ENCODE measurements at regions not wholly inside any gene's neighbourhood (a gene's known extent, or its start where the extent isn't known, plus 50 kb on each side); places are given as distances from the start of the nearest gene placed in this dataset.

- TF ChIP-seq MAZ (IDR thresholded peaks at IDR 0.05; ENCODE audit: borderline replicate concordance, low read depth, low read length): no peak
- TF ChIP-seq RAD21 (IDR thresholded peaks at IDR 0.05; ENCODE audit: low read length): no peak
- no peak for TF ChIP-seq FOS (IDR thresholded peaks at IDR 0.05; ENCODE audit: low read depth, low read length)
- no peak for TF ChIP-seq ELK1 (IDR thresholded peaks at IDR 0.05; ENCODE audit: borderline replicate concordance, low read depth, low read length)
- no peak for TF ChIP-seq POLR2A (IDR thresholded peaks at IDR 0.05; ENCODE audit: low read depth, low read length)
- no peak for TF ChIP-seq USF2 (IDR thresholded peaks at IDR 0.05; ENCODE audit: low read depth, low read length)
- TF ChIP-seq RCOR1 (IDR thresholded peaks at IDR 0.05; ENCODE audit: insufficient replicate concordance, low read length): no peak
- TF ChIP-seq NFE2L2 (IDR thresholded peaks at IDR 0.05; ENCODE audit: low read depth, low read length): no peak
- TF ChIP-seq CHD1 (IDR thresholded peaks at IDR 0.05; ENCODE audit: low read depth, low read length): no peak
- TF ChIP-seq RFX5 (IDR thresholded peaks at IDR 0.05; ENCODE audit: low read depth, low read length): no peak
- no peak for TF ChIP-seq CTCF (conservative IDR thresholded peaks at IDR 0.05; ENCODE audit: low read depth, low read length)
- no peak for TF ChIP-seq CEBPB (IDR thresholded peaks at IDR 0.05; ENCODE audit: low read depth, low read length)
- no peak for TF ChIP-seq MAFK (IDR thresholded peaks at IDR 0.05; ENCODE audit: low read depth, low read length)
- TF ChIP-seq SMC3 (IDR thresholded peaks at IDR 0.05; ENCODE audit: low read depth, low read length): no peak
- TF ChIP-seq MXI1 (IDR thresholded peaks at IDR 0.05; ENCODE audit: borderline replicate concordance, low read depth, low read length): no peak
- no peak for TF ChIP-seq BHLHE40 (IDR thresholded peaks at IDR 0.05; ENCODE audit: low read depth, low read length)
- Histone ChIP-seq H2BK15ac (ENCODE audit: low read depth, low read length) (no peak overlapping the region), H2BK5ac (ENCODE audit: low read depth, low read length, poor library complexity, severe bottlenecking) (no peak overlapping the region), H2AK5ac (ENCODE audit: low read depth, low read length) (no peak overlapping the region), H3K4me3 (ENCODE audit: insufficient read depth, low read depth, low read length) (no peak overlapping the region), H3K4me2 (ENCODE audit: low read depth, low read length) (no peak overlapping the region), H3K18ac (ENCODE audit: low read depth, low read length) (no peak overlapping the region), H4K8ac (ENCODE audit: low read depth in 2 of 2, low read length in 2 of 2) (no peak overlapping the region), H3K9me1 (ENCODE audit: insufficient read depth, low read length) (no peaks in the 10 kb centered on the region), H3K27ac (ENCODE audit: insufficient read depth, low read length) (no peak overlapping the region), H3K27me3 (ENCODE audit: control insufficient read depth, insufficient read depth, low read length) (no peaks in the 10 kb centered on the region), H4K91ac (ENCODE audit: insufficient read depth, low read depth, low read length) (no peak overlapping the region), H2AFZ (replicated peaks; ENCODE audit: low read length, poor library complexity) (no peak overlapping the region), H3K79me1 (ENCODE audit: low read depth in 1 of 2, low read length in 2 of 2) (no peaks in the 10 kb centered on the region), H3K14ac (replicated peaks; ENCODE audit: low read depth, low read length) (no peak overlapping the region), H2AK9ac (replicated peaks; ENCODE audit: low read depth, low read length, poor library complexity) (no peak overlapping the region), H2BK20ac (ENCODE audit: low read depth, low read length) (no peak overlapping the region), H4K5ac (ENCODE audit: low read depth, low read length) (no peak overlapping the region), H3K9ac (ENCODE audit: low read depth, low read length) (no peak overlapping the region), H3K4ac (ENCODE audit: low read depth, low read length) (no peak overlapping the region), H3K36me3 (ENCODE audit: control insufficient read depth, insufficient read depth, low read length) (no peaks in the 10 kb centered on the region), H3K9me3 (ENCODE audit: control insufficient read depth, insufficient read depth, low read length) (peaks cover 6% of the 10 kb centered on the region), H3K4me1 (ENCODE audit: control insufficient read depth, insufficient read depth, low read length) (no peaks in the 10 kb centered on the region), H4K20me1 (ENCODE audit: insufficient read depth, low read length) (no peaks in the 10 kb centered on the region), H2BK120ac (ENCODE audit: low read depth, low read length) (no peak overlapping the region), H3K23ac (ENCODE audit: low read depth, low read length) (no peak overlapping the region), H3K56ac (ENCODE audit: extremely low read depth, insufficient read depth, low read length) (no peak overlapping the region)
- no peak for ATAC-seq (ENCODE audit: low read depth)
- in situ Hi-C loops (cut with MboI; ENCODE audit: low sequenced_read_pairs) (no loop called here), dilution Hi-C loops (cut with HindIII; ENCODE audit: low sequenced_read_pairs, unreplicated experiment) (no loop called here), intact Hi-C loops (cut with micrococcal nuclease) (no loop called here)
- ChIA-PET CTCF (no interaction called here), POLR2A (ENCODE audit: unreplicated experiment) (no interaction called here)
- BruUV-seq (replicated peaks): no TSS peak
- no peak for DNase-seq
- no CpG with 5 or more reads among the region's 2 CpGs for WGBS, 2 experiments (ENCODE audit: extremely low coverage in 2 of 2, insufficient read length in 1 of 2)
Observed at GRCh38 chr2:22882011-22882410, 503.0 kb upstream of the KLHL29 start.

Measured in IMR-90 (cell line).